ENCODE measurements at regions not wholly inside any gene's neighbourhood (a gene's known extent, or its start where the extent isn't known, plus 50 kb on each side); places are given as distances from the start of the nearest gene placed in this dataset.

DNA sequence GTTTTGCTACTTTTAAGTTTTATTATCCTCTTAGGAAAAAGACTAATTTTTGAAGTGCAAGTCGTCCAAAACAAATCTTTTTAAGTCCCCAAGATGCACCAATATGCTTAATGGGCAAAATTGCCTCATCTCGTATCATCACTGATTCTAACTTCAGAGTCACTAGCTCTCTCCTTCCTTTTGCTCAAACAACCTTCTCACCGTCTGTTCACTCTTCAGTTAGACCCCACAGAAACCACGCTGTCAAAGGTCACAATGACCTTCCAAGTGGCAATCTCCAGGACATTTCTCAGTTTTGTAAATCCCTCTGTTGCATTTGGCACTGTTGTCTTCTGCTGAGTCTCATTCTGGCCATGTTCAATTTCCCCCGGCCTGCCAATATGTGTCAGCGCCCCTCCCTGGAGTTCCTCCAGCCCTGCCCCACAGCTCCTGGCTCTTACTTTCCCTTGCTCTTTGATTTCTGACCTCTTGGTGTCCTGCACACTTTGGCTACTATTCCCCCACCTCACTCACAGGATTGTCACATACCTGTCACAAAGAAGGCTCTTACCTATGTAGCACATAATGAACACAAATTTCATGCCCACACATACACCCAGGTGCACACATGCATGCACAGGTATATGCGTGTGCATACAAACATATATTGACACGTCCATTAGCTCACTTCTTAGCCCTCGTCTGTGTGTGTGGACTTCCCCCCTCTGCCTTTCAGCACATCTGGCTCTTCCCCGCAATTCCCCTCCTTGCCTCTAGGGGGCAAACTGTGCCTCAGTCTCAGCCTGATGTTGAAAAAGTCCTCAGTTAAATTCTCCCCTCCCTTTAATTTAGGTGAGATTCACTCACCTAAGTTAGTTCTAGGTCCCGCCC, 354.0 kb upstream of the DUSP10 start:
- DNase-seq = peak; percentile 52

DNA sequence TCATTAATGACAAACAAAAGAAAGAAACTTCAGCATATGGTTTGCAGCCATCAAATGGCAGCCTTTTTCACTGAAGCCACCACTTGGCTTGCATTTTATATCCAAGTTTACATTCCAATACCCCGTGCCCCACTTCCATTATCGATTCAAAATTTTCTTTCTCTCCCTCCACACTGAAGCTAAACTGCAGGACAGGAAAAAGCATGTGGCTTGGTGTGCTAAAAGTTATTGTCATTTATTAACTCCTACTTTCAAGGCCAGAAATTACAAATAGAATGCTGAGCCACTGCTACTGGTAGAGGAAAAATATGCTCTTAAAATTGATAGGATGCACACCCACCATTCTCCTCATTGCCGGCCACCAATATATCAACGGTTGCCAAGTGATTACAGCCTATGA, 351.6 kb upstream of the DUSP10 start:
- no peak for DNase-seq

DNA sequence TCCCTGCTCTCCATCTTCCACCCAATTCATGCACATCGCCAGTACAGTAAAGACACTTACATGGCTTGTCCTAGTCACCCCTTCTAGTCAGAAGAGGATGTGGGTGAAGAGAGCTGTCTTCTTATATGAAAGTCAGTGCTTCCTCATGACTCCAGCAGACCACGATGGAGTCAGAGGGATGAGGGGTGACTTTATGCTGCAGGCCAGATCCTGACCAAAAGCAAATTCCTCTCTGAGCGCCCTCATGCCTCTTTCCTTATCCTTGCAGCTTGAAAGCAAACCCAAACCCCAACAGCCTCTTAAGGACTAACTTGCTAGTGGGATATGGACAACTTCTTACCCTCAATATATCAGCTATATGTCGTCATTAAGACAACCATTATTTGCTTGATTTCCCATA, 348.2 kb upstream of the DUSP10 start:
- DNase-seq = no peak

DNA sequence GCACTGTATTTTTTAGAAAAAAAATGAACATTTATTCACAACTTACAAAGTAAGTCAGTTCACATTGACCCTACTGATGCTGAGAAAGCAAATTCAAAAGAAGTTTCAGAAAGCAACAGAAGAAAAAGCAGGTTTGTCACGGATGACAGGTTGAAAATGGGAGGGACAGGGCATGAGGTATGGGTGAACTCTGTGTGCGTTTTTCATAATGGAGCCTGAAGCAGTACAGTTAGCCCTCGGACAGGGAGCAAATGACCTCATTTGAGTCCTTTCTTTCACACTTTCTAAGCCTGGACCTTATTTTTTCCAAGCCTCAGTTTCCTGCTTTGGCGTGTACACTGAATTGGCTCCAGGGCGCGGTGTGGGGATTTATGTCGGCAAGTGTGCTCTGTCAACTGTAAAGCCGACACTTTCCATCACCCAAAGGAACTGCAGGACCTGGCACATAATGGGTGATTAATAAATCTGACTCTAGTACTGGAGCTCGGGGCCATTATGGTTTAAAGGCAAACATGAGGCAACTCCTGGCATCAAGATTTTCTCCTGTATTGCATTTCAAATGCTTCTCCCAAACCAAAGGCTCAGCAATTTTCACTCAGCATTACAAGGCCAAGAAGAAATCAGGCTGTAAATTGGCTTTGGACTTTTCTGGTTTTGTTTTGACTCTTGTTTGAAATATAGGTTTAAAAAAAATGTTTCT, 345.5 kb upstream of the DUSP10 start:
- no peak for DNase-seq

DNA sequence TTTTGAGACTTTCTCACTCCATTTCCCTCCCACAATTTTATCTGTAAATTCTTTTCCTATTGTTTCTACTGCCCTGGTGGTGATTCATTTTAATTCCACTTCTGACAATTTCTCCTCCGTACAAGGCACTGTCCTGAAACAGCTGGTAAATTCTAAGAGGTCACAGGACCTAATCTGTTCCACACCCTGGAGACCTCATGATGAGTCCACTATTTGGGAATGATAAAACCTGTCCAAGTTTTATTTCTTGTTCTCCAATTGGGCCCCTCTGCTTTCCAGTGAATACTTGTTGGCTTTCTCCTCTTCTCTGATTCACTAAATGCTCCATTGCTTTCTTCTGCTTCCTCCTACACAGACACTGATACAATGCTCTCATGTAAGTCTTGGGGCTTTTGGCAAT, 343.1 kb upstream of the DUSP10 start:
- DNase-seq = no peak

DNA sequence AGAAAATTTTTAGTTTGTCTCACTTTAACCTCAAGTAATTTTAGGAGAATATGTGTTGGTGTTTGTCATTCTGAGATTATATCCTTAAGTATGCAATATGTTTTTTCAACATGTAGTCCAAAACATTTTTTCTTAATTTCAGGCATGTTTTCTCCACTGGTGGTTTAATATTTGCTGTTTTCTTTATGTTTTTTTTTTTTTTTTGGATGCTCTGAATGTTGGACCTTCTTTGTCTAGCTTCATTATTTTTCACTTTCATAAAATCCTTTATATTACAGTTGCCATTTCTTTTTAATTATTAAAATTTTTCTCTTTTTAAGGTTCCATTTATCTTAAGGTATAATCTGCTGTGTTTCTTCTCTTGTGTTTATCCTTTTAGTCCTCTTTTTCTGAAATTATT, 342.2 kb upstream of the DUSP10 start:
- no peak for DNase-seq

DNA sequence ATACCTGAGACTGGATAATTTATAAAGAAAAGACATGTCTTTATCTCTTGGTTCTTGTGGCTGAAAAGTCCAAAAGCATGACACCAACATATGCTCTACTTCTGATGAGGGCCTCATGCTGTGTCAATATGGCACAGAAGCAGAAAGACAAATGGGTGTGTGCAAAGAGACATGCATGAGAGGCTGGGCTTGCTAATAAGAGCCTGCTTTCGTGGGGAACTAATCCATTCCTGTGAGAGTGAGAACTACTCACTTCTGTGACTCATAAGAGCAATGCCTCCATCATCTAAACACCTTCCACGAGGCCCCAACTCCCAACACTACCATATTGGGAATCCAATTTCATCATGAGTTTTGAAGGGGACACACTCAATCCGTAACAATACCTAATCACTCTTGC, 340.0 kb upstream of the DUSP10 start:
- DNase-seq = no peak

DNA sequence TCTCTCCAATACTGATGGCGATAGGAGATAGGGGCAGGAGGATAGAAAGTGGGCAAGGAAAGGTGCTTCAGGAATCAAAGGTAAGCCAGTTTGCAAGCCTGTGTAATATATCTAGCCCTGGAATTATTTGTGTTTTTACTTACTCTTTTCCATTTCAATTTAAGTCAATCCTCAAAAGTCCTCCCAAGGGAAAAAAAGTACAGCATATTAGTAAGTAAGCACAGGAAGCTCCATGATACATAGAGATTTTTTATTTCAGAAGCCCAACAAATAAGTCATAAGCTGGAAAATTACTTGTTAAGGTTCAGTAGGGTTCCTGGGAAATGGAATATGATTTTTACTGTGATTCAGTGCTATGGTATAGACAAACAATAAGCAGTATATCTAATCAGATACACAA, 337.7 kb upstream of the DUSP10 start:
- DNase-seq = no peak

DNA sequence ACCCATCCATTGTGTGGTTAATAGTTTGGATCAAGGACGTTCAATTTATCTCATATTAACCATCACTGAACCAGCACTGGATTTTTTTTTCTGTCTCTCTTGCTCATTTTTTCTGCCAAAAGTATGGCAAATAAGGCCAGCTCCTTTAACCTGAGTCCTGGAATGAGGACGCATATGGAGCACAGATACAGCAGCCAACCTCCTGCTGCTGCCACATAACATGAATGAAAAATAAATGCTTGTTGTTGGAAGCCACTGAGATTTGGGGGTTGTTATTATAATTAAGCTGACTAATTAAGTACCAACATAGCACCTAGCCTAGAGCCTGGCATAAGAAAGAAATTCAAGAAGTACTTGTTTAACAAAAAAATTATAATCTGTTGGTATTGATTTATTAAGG, 335.3 kb upstream of the DUSP10 start:
- DNase-seq = no peak

DNA sequence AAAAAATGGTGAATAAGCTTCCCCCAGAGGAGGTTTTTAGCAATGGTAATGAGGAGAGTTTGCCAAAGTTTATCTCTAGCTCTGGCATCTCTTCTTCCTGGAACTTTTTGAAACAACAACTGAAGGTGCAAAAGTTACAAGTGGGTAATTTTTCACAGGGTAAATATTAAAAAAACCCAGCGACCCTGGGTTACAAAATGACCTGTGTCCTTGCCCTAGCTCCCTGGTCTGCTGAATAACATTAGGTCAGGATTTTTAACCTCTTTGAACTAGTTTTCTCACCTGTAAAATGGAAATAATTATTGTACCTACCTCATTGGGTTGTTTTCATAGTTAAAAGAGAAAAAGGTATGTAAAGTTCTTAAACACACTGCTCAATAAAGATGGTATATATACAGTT, 332.4 kb upstream of the DUSP10 start:
- DNase-seq = no peak

DNA sequence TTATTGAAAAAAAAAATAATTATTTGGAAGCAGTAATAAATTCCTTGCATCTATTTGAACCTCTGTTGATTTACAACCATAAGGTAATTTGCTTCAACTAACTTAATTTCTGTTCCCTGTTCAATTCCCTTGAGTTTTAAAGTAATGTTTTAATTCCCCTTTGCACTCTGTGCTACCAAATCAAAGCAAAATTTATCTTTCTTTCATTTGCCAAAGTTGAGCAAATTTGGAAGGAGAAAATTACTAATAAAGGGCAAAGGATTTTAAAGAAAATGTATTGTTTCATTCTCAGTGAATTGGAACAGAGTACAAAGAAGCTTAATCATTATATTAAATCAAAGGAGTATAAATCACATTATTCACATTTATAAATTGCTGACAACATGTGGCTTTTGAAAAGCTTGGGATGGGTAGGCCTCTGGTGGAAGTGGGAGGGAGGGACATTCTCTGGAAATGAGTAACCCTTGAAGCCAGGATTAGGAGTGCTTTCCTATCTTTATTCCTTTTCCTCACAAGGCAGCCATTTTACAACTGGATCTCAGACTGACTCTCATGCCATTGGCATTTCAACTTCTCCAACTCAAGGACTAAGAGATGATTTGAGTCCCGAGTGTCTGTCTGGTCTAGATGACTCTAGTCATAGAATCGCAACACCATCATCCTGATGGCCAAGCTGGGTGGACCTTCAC, 331.6 kb upstream of the DUSP10 start:
- DNase-seq = no peak

DNA sequence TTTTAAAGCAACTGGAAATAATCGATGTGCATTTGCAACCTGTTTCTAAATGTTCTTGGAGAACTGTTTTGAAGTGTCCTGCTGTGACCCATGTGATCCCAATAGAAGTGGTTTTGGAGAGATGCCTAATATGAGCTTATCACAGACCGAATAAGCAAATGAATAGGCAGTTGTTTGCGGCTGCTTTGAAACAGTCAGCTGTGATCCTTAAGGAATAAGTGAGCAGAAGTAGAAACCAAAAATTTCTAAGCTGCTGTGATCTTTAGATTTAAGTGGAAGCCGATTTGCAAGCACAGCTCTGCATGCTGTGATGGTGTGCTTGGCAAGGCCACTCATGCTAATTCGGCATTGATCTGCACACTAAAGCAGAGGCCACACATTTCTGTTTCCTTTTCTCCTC, 329.5 kb upstream of the DUSP10 start:
- no peak for DNase-seq

DNA sequence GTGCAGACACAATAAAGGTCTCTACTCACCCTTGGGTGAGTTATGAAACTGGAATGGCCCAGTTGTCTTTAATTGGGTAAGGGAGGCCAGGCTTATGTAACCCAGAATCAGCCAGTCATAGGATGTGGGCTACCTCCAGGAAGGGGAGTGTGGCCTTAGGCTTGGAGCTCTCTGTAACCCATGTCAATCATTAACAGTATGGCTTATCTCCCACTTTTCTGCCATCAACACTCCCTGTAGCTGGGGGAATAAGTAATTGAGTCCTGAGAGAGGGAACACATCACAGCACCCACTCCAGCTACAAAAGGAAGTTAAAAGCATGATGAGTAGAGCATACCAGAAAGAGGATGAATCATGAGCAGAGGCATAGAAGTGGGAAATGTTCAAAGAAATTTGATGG, 327.0 kb upstream of the DUSP10 start:
- no peak for DNase-seq

DNA sequence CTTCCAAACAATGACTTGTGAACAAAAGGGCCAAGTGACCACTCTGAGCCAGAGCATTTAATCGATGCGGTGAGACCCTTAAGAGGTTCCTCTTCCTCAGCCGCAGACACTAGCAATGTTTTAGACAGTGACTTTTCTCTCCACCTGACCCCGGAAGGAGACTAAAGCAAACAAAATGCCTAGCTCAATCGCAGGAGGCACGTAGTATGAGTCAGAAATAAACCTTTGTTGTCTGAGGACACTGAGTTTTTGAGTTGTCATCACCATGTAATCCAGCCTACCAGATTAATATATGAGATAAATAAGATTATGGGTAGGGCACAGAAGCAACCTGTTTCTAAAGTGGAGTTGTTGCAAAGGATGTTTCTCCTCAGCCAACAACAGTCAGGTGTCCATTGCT, 326.2 kb upstream of the DUSP10 start:
- no peak for DNase-seq

DNA sequence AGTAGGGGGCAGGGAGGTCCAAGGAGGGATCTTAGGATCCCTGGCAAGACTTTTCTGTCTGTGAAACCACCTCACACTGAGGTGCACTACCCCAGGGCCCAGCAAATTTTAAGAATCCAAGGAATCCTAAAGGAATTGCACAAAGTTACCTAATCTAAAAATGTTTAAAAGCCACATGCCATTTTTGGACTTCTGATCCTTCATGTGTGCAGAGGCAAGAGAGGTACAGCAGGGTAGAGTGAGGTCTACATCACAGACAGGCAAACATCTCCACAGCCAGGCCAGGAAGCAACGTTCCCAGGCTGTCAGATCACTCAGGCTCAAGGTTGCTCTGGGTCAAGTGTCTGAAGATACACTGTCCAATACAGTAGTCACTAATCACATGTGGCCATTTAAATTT, 324.6 kb upstream of the DUSP10 start:
- DNase-seq = no peak

DNA sequence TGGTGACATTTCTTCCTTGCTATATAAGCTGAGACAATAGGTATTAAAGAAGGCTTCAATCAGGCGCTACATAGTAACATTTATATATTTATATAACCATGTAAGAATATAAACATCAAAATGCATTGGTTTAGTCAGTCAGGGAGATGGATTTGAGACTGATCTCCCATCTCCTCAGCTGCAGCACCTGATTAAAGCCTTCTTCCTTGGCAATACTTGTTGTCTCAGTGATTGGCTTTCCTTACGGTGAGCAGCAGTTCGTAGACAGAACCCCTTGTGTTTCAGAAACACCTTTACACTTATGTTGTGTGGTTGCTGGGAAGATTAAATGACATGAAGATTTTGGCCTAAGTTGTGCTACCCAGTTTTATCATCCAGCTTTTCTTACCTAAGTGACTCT, 323.3 kb upstream of the DUSP10 start:
- DNase-seq = no peak

DNA sequence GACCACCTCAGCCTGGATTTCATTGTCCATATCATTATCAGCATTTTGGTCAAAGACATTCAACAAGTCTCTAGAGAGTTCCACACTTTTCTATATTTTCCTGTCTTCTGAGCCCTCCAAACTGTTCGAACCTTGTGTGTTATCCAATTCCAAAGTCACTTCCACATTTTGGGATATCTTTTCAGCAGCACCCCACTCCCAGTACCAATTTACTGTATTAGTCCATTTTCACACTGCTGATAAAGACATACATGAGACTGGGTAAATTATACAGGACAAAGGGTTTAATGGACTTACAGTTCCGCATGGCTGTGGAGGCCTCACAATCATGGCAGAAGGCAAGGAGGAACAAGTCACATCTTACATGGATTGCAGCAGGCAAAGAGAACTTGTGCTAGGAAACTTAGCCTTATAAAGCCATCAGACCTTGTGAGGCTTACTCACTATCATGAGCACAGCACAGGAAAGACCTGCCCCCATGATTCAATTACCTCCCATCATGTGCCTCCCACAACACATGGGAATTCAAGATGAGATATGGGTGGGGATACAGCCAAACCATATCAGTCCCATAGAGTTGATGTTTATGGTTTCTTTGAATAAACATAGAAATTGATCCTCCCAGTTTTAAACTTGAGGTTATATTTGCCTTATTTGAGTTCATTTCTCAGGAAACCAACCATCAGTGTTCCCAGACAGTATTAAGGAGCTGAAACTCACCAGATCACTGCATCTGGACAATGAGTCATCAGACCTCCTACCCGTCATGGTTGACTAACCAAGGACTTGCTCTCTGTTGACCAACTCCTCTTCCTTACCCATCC, 322.7 kb upstream of the DUSP10 start:
- no peak for DNase-seq

DNA sequence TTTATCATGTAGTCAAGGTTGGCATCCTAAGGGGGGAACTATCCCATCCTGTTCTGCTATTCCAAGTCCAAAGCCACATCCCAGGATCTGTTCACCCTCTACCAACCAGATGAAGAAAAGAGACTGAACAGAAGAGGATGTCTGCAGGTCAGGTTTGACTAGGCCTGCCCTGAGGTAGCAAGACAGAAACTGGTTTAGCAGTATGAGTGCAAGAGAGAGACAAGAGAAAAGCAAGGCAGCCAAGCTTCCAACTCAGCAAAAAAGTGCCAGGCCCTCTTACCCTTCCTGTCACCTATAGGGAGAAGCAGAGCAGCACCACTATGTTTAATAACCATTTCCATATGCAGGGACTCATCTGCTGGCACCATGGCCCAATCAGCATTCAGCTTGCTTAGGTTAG, 320.8 kb upstream of the DUSP10 start:
- no peak for DNase-seq

DNA sequence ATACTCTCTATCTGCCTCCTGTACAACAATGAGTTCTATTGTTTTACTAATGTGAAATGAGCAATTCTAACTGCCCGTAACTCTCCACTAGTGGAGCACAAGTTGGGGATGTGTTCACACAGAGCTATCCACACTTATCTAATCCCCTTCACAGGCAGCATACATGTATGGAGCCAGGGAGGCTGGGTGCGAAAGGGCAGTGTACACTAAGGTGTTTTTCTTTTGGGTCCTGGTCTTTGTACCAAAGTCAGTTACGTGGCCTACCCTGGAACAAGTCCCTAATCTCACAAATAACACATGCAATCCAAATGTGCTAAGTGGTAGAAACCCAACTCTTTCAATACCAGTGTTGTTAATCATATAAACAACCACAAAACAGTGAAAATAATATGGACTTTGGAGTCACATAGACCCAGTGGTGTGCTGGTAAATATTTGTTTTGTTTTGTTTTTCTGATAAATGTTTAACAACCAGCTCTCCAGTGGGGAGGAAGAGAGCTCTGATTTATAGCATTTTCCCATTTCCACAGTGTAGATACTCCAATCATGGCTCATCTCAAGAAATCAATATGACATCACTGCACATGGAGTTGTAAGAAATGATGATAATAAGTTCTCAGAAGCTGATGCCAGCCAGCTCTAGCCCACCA, 319.9 kb upstream of the DUSP10 start:
- no peak for DNase-seq

DNA sequence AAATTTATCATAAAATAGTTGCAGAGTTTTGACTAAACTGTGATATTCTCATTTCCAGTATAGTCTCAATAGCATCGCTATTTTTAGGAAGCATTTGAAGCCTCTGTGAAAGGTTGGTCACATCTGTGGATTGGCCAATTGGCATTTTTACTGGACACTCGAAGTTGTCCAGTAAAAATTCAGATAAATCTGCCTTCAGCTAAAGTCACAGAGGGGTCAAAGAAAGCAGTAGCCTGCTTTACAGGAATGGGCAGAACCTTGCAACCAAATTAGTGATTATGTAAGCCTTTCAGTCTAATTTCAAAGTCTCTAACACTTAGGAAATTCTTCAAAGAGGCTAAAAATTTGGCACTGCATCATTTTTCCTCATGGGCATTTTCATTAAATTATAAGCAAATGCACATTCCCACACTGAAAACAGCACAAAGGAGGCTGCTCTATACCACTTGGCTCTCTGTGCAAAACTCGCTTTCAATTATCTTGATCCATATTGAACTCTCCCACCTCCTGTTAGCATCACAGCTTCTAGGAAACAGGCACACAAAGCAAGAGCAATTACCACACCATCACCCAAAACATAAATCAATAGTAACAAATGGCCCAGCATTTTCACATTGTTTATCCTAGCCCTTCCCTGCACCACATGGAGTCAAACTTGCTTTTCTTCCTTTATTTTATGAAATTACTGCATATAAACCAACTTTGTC, 318.5 kb upstream of the DUSP10 start:
- no peak for DNase-seq

DNA sequence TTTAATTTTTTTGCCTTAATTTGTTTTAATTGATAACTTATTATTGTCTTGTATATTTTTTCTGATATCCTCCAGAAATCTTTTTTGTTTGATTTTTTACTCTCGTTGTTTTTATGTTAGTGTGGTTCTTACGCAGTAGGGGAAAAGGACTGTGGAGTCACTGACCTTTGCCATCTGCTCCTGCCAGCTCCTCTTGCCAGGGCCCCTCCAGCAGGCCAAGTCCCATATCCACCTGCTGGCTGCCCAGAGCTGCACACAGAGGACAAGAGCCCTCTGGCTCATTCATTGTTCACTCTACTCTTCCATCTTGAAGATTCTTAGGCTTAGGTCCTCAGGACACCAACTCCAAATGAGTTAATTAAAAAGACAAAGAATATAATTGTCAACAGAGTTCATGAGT, 316.4 kb upstream of the DUSP10 start:
- DNase-seq = no peak

DNA sequence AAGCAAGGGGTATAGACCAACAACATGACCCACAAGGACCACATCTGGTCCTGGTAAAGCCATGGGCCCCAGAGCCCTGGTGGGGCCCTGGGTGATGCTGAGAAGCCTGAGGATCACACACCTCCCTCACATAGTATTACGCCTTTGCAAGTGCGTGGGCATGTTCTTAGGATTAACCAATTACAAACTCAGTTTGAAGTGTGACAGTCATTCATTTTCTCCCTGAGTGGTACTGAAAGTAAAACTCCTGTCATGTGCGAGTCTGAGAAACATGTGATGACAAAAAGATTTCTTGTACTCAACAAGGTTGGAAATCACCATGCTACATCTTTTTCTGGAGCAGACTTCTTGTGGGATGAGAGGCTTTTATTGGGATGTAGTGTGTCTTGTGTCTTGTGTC, 315.3 kb upstream of the DUSP10 start:
- no peak for DNase-seq

Measured in activated CD4-positive, alpha-beta T cell treated with anti-CD3 and anti-CD28 coated beads, Interleukin-2, amount 50 U/mL, for 1 hour (primary cell).